Natural killer cell (primary cell): ENCODE measurements at regions not wholly inside any gene's neighbourhood (a gene's known extent, or its start where the extent isn't known, plus 50 kb on each side); places are given as distances from the start of the nearest gene placed in this dataset.

Source experiments
- ATAC-seq, 3 donors: fragments of 150-1000 bp in 2 of 3; fragments of 200-7000 bp in 1 of 3; cut with Tn5 transposase; 1 replicate in 1 of 3; 2 replicates in 2 of 3; pipeline ENCODE4 v1.10.0; 2021; ENCODE audit warnings: mild to moderate bottlenecking in 2 of 3, moderate library complexity in 2 of 3
- DNase-seq, 2 donors: peaks; one replicate each; pipeline versions ENCODE4 v3.0.0 to v3.0.0-alpha.2; 2013 to 2021; ENCODE audit warnings: mixed read lengths in 1 of 2
- H3K27ac ChIP-seq: one replicate; pipeline ENCODE4 v1.5.1; 2013; ENCODE audit warnings: mild to moderate bottlenecking, low read length
- H3K27me3 ChIP-seq: one replicate; pipeline ENCODE4 v1.6.1; 2013; ENCODE audit warnings: low read length; ENCODE audit not compliant: control insufficient read depth, insufficient read depth
- H3K36me3 ChIP-seq: one replicate; pipeline ENCODE4 v1.6.1; 2013; ENCODE audit warnings: low read length; ENCODE audit not compliant: control insufficient read depth, insufficient read depth
- H3K4me1 ChIP-seq: one replicate; pipeline ENCODE4 v1.6.1; 2013; ENCODE audit warnings: low read length; ENCODE audit not compliant: control insufficient read depth, insufficient read depth
- H3K4me3 ChIP-seq: one replicate; pipeline ENCODE4 v1.5.1; 2013; ENCODE audit warnings: low read length
- H3K9me3 ChIP-seq: one replicate; pipeline ENCODE4 v1.6.1; 2013; ENCODE audit warnings: low read length; ENCODE audit not compliant: control insufficient read depth, insufficient read depth
- H3K27ac Mint-ChIP-seq, 2 donors: one replicate each; pipeline ENCODE4 v1.8.0; 2022; ENCODE audit warnings: mild to moderate bottlenecking in 2 of 2, mixed read lengths in 2 of 2, moderate library complexity in 1 of 2
- H3K27me3 Mint-ChIP-seq, 2 donors: one replicate each; pipeline ENCODE4 v1.8.0; 2022; ENCODE audit warnings: low read depth in 2 of 2, mixed read lengths in 2 of 2
- H3K36me3 Mint-ChIP-seq: one replicate; pipeline ENCODE4 v1.8.0; 2022; ENCODE audit warnings: mixed read lengths
- H3K4me1 Mint-ChIP-seq, 2 donors: one replicate each; pipeline ENCODE4 v1.8.0; 2022; ENCODE audit warnings: mixed read lengths in 2 of 2
- H3K4me3 Mint-ChIP-seq: one replicate; pipeline ENCODE4 v1.8.0; 2022; ENCODE audit warnings: mild to moderate bottlenecking, moderate library complexity, mixed read lengths
- H3K9me3 Mint-ChIP-seq, 2 donors: one replicate each; pipeline ENCODE4 v1.8.0; 2022; ENCODE audit warnings: mixed read lengths in 2 of 2
- CTCF ChIP-seq: fragments of 200-600 bp; IDR thresholded peaks from one replicate; pipeline ENCODE4 v1.8.0; 2022; ENCODE audit warnings: antibody characterized with exemption
- WGBS: methylation state at CpG from one replicate; pipeline ENCODE4 v1.1.7; 2013; ENCODE audit warnings: missing lambda C conversion rate; ENCODE audit not compliant: insufficient coverage; 5-methylcytosine and 5-hydroxymethylcytosine counted together
- intact Hi-C: fragments of 100-400 bp; cut with micrococcal nuclease; formaldehyde crosslinking; loops from one replicate; pipeline ENCODE4 v1.14.2; 2022

DNA sequence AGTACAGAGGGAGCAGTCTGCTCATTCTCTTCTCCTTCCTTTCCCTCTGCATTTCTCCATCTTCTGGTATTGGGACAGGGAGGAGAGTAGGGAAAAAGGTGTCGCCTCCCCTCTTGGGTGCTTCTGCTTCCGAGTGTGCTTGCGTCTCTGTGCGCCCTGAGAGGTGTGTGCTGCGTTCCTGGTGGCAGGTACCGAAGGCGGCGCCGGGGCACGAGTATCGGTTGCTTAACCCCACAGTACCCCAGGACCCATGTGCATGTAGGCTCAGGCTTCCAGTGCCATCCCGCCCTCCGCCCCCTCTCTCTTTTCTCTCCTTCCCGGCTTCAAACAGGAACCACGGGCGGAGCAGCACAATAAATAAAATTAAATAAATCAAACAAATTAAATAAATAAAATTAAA lies 169.3 kb upstream of the GLI3 start:
- Histone ChIP-seq H3K27me3 (no peaks in the 10 kb centered on the region), H3K4me3 (no peak overlapping the region), H3K36me3 (no peaks in the 10 kb centered on the region), H3K27ac (no peak overlapping the region), H3K9me3 (no peaks in the 10 kb centered on the region), H3K4me1 (no peaks in the 10 kb centered on the region)
- WGBS: 92% methylated on average over 13 of the region's 16 CpGs
- intact Hi-C loops: no loop called here
- no peak for ATAC-seq
- DNase-seq: no peak
- Mint-ChIP-seq H3K27me3 (peaks cover 0 to 8% of the 10 kb centered on the region in 2 donors), H3K4me1 (no peaks in the 10 kb centered on the region), H3K27ac (no peak overlapping the region), H3K36me3 (no peaks in the 10 kb centered on the region), H3K4me3 (no peak overlapping the region), H3K9me3 (peaks cover 0 to 2% of the 10 kb centered on the region in 2 donors)
- no peak for TF ChIP-seq CTCF

DNA sequence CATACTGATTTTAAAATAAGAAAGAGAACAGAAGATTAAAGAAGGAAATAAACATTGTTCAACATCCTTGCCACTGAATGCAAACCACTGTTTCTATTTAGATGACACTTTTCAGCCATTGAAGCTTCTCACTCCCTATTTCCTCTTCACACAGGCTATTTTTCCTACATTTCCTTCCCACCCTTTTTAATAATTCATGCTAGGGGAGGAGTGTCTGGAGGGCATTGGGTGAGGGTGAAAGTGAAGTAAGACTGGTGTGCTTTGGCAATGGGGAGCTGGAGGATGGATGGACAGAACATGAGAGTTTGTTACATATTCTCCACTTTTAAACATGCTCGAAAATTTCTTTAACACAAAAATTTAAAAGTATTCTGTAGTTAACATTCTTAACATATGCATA lies 168.8 kb upstream of the GLI3 start:
- Mint-ChIP-seq H3K27ac (no peak overlapping the region), H3K4me1 (no peaks in the 10 kb centered on the region), H3K36me3 (no peaks in the 10 kb centered on the region), H3K27me3 (peaks cover 0 to 9% of the 10 kb centered on the region in 2 donors), H3K4me3 (no peak overlapping the region), H3K9me3 (peaks cover 0 to 2% of the 10 kb centered on the region in 2 donors)
- H3K4me3 ChIP-seq: no peak overlapping the region
- H3K9me3 ChIP-seq: no peaks in the 10 kb centered on the region
- TF ChIP-seq CTCF: no peak
- intact Hi-C loops: no loop called here
- no peak for DNase-seq
- H3K36me3 ChIP-seq: no peaks in the 10 kb centered on the region
- no peaks in the 10 kb centered on the region for H3K4me1 ChIP-seq
- H3K27ac ChIP-seq: no peak overlapping the region
- ATAC-seq: no peak
- no CpG with 5 or more reads among the region's 1 CpG for WGBS
- no peaks in the 10 kb centered on the region for H3K27me3 ChIP-seq

GRCh38 chr7:42403831-42404230 lies 166.8 kb upstream of the GLI3 start:
- peaks cover 0 to 12% of the 10 kb centered on the region in 2 donors for H3K27me3 Mint-ChIP-seq
- 75% methylated on average over 1 of the region's 1 CpG for WGBS
- H3K4me3 Mint-ChIP-seq: no peak overlapping the region
- Histone ChIP-seq H3K36me3 (no peaks in the 10 kb centered on the region), H3K9me3 (no peaks in the 10 kb centered on the region), H3K27ac (no peak overlapping the region), H3K27me3 (no peaks in the 10 kb centered on the region), H3K4me1 (no peaks in the 10 kb centered on the region), H3K4me3 (no peak overlapping the region)
- ATAC-seq (no peak), DNase-seq (no peak)
- no peak for TF ChIP-seq CTCF
- H3K9me3 Mint-ChIP-seq: peaks cover 0 to 2% of the 10 kb centered on the region in 2 donors
- H3K27ac Mint-ChIP-seq: no peak overlapping the region
- intact Hi-C loops: no loop called here
- no peaks in the 10 kb centered on the region for H3K36me3 Mint-ChIP-seq
- no peaks in the 10 kb centered on the region for H3K4me1 Mint-ChIP-seq

DNA sequence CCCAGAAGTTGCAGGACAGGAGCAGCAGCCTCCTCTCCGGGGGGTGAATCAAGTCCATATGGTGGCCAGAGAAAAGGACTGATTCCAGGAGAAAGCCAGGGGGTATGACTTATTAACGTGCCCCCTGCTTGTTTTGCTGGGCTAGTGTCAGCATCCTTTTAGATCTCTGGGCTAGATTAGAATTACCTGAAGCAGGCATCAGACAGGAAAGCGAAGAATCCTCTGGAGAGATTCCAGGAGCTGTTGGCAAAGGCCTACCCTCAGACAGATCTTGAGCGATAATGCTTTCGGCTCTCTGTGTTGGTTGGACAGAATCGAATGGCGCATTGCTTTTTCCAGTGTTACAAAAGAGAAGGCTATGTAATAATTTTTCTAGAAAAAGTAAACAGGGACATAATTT lies 164.0 kb upstream of the GLI3 start:
- H3K36me3 Mint-ChIP-seq: no peaks in the 10 kb centered on the region
- intact Hi-C loops: no loop called here
- H3K4me3 Mint-ChIP-seq: no peak overlapping the region

More for the DNA sequence above, 164.0 kb upstream of the GLI3 start:
- no peaks in the 10 kb centered on the region for H3K36me3 ChIP-seq
- no peaks in the 10 kb centered on the region for H3K27me3 ChIP-seq
- ATAC-seq (no peak), DNase-seq (no peak)
- H3K4me1 ChIP-seq: no peaks in the 10 kb centered on the region
- no peak for TF ChIP-seq CTCF
- no peak overlapping the region for H3K4me3 ChIP-seq
- no peaks in the 10 kb centered on the region for H3K4me1 Mint-ChIP-seq
- WGBS: 86% methylated on average over 7 of the region's 7 CpGs
- no peaks in the 10 kb centered on the region for H3K9me3 ChIP-seq
- peaks cover 0 to 2% of the 10 kb centered on the region in 2 donors for H3K9me3 Mint-ChIP-seq
- peaks cover 2 to 19% of the 10 kb centered on the region in 2 donors for H3K27me3 Mint-ChIP-seq
- no peak overlapping the region for H3K27ac ChIP-seq
- no peak overlapping the region for H3K27ac Mint-ChIP-seq
